IPS-15b (cell line): ENCODE measurements at regions not wholly inside any gene's neighbourhood (a gene's known extent, or its start where the extent isn't known, plus 50 kb on each side); places are given as distances from the start of the nearest gene placed in this dataset.

ENCODE experiments used
- H3K27me3 ChIP-seq: one replicate; pipeline ENCODE4 v1.6.1; 2013; ENCODE audit warnings: low read length; ENCODE audit not compliant: control insufficient read depth, insufficient read depth
- H3K36me3 ChIP-seq: one replicate; pipeline ENCODE4 v1.6.1; 2013; ENCODE audit warnings: low read length; ENCODE audit not compliant: control insufficient read depth, insufficient read depth
- H3K4me1 ChIP-seq: one replicate; pipeline ENCODE4 v1.6.1; 2013; ENCODE audit warnings: mild to moderate bottlenecking, low read length; ENCODE audit not compliant: control insufficient read depth, insufficient read depth
- H3K4me3 ChIP-seq: one replicate; pipeline ENCODE4 v1.5.1; 2013; ENCODE audit warnings: low read depth, low read length
- H3K9ac ChIP-seq: one replicate; pipeline ENCODE4 v1.6.1; 2013; ENCODE audit warnings: low read depth, mild to moderate bottlenecking, low read length
- H3K9me3 ChIP-seq: one replicate; pipeline ENCODE4 v1.6.1; 2013; ENCODE audit warnings: mild to moderate bottlenecking, low read length; ENCODE audit not compliant: control insufficient read depth, insufficient read depth

DNA sequence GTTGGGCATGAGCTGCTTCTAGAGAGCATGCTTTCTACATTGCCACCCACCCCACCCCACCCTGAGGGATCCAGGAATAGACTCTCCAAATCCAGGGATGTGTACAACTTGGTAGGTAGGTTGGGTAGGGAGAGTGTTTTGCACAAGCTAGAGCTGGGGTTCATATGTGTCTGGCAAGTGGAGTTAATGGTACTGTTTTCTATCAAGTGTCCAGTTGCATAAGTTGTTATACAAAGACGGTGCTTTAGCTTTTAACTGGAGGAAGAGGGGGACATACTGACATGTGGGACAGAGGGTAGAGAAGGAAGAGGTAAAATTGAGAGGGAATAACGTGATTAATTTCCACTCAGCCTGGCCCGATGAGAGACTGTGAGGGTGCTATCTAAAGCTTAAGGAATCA is 51.0 kb upstream of the TNC start:
- Histone ChIP-seq H3K27me3 (no peaks in the 10 kb centered on the region), H3K4me1 (peaks cover 13% of the 10 kb centered on the region), H3K36me3 (no peaks in the 10 kb centered on the region)

DNA sequence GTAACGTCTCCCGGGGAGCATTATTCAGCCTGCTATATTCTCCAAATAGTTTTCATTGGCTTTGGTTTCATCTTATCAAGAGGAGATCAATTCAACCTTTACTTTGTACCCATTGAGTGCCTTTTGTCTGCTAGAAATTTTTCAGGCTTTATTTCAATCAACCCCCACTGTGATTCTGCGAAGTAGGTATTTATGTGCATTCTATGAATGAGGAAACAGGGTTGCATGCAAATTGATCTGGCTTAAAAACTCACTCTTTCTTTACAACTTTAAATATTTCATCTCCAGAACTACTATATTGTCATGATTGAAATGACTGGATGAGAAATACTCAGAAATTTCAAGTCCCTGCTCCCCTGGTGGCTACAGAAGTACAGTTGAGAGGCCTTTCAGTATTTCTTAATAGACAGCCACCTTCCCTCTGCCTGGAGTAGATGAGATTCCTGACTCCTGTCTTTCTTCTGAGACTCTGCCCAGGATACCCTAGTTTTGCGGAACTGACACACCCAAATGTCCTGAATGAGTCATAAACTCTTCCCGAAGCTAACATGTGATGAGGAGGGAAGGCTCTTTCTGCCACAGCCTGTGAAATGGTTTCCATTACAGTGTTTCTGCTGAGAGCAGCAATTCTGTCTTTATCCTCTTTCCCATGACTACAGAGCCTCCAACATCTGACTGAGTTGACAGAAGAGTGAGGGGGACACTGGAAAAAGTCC is 52.6 kb upstream of the TNC start:
- Histone ChIP-seq H3K27me3 (no peaks in the 10 kb centered on the region), H3K4me1 (peaks cover 9% of the 10 kb centered on the region), H3K36me3 (no peaks in the 10 kb centered on the region), H3K4me3 (no peak overlapping the region), H3K9ac (no peak overlapping the region), H3K9me3 (no peaks in the 10 kb centered on the region)

More for the DNA sequence above, 51.0 kb upstream of the TNC start:
- no peaks in the 10 kb centered on the region for H3K9me3 ChIP-seq
- no peak overlapping the region for H3K4me3 ChIP-seq
- no peak overlapping the region for H3K9ac ChIP-seq

DNA sequence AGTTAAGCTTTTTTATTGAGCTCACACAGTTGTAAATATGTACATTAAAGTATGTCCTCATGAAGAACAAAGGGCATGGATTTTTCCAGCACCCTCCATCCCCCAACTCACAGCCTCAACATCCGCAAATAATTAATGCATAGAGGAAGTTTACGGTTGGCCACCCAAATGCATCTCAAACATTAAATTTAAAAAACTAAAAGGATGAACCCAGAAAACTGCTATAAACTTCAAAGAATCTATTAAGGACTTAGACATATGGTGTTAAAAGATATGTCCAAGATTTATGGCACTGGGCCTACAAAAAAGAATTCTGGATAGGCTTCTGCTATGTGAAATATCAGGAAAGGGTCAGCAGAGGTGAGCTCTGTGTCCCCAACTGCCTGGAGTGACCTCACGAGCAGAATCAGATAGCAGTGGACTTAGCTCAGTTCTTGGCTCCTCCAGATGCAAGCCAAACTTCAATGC is 54.0 kb upstream of the TNC start:
- Histone ChIP-seq H3K9me3 (no peaks in the 10 kb centered on the region), H3K4me3 (no peak overlapping the region), H3K4me1 (peaks cover 9% of the 10 kb centered on the region), H3K27me3 (no peaks in the 10 kb centered on the region), H3K9ac (no peak overlapping the region), H3K36me3 (no peaks in the 10 kb centered on the region)

DNA sequence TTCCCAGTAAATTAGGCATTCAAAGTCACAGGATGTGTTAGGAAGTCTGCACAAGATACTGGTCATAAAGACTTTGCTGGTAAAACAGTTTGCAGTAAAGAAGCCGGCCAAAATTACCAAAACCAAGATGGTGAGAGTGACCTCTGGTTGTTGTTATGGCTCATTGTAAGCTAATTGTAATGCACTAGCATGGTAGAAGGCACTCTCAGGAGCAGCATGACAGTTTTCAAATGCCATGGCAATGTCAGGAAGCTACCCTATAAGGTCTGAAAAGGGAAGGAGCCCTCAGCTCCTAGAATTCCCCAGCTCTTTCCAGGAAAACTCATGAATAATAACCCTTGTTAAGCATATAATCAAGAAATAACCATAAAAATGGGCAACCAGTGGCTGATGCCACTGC is 64.3 kb upstream of the TNC start:
- no peak overlapping the region for H3K9ac ChIP-seq
- no peak overlapping the region for H3K4me3 ChIP-seq
- H3K4me1 ChIP-seq = peaks cover 11% of the 10 kb centered on the region
- no peaks in the 10 kb centered on the region for H3K36me3 ChIP-seq
- no peaks in the 10 kb centered on the region for H3K9me3 ChIP-seq
- H3K27me3 ChIP-seq = no peaks in the 10 kb centered on the region

DNA sequence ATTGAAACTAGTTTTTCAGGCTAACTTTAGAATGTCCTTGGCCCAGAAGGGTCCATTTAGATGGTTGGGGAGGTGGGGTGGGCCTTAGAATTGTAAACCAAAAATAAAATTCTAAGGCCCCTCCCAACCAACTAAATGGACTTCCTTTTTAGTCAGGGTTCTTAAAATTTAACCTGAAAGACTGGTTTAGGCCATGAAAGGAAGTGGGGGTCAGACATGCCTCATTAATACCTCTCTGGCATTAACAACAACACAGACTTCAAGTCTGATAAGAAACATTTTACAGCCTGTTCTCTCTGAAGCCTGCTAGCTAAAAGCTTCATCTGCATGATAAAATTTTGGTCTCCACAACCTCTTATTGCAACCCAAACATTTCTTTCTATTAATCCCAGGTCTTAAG is 65.5 kb upstream of the TNC start:
- H3K36me3 ChIP-seq = no peaks in the 10 kb centered on the region
- H3K4me3 ChIP-seq = no peak overlapping the region
- no peaks in the 10 kb centered on the region for H3K27me3 ChIP-seq
- H3K4me1 ChIP-seq = peaks cover 11% of the 10 kb centered on the region
- no peak overlapping the region for H3K9ac ChIP-seq
- no peaks in the 10 kb centered on the region for H3K9me3 ChIP-seq

DNA sequence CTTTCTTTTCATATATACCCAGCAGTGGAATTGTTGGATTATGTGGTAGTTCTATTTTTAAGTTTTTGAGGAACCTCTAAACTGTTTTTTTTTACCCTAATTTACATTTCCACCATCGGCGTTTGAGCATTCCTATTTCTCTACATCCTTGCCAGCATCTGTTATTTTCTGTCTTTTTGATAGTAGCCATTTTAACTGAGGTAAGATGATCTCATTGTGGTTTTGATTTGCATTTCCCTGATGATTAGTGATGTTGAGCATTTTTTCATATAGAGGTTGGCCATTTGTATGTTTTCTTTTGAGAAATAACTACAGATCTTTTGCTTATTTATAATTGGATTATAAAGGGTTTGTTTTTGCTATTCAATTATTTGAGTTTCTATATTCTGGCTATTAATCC is 71.7 kb upstream of the TNC start:
- Histone ChIP-seq H3K4me3 (no peak overlapping the region), H3K36me3 (no peaks in the 10 kb centered on the region), H3K9me3 (no peaks in the 10 kb centered on the region), H3K9ac (no peak overlapping the region), H3K27me3 (no peaks in the 10 kb centered on the region), H3K4me1 (peaks cover 10% of the 10 kb centered on the region)

DNA sequence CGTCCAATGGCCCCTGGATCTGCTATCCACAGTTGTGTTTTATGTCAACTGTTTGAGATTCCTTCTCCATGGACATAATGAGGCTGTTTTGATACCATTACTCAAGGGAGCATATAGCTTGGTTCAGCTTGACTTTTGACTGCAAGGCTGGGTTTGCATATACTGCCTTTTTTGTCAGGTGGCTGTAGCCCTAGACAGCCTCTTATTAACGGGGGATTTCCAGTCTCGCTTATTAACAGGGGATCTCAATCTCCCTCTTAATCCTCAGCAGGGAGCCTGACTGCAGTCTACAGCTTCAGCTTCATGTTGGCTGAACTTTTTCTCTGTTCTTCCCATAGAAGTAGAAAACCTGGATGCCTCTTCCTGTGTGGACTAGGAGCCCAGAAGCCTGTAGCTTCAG is 73.7 kb upstream of the TNC start:
- Histone ChIP-seq H3K4me3 (no peak overlapping the region), H3K9ac (no peak overlapping the region), H3K4me1 (peaks cover 10% of the 10 kb centered on the region), H3K36me3 (no peaks in the 10 kb centered on the region), H3K27me3 (no peaks in the 10 kb centered on the region), H3K9me3 (no peaks in the 10 kb centered on the region)

DNA sequence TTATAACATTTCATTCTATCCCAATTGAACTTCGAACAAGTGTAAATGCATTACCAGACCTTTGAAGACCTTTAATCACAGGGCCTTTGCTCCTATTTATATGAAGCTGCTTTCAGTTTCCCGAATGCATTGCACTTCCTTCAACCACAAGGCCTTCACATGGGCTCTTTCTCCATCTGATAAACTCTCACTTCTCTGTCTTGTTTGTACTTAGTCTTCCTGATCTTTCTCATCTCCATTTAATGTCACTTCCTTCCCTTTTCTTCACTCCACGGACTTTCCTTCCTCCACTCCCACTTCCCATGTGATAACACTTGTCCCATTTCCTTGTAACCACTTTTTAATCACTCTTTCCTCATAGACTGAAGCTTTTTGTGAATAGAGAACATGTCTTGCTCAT is 74.3 kb upstream of the TNC start:
- H3K4me3 ChIP-seq = no peak overlapping the region
- peaks cover 10% of the 10 kb centered on the region for H3K4me1 ChIP-seq
- no peak overlapping the region for H3K9ac ChIP-seq
- H3K36me3 ChIP-seq = no peaks in the 10 kb centered on the region
- no peaks in the 10 kb centered on the region for H3K9me3 ChIP-seq
- no peaks in the 10 kb centered on the region for H3K27me3 ChIP-seq

DNA sequence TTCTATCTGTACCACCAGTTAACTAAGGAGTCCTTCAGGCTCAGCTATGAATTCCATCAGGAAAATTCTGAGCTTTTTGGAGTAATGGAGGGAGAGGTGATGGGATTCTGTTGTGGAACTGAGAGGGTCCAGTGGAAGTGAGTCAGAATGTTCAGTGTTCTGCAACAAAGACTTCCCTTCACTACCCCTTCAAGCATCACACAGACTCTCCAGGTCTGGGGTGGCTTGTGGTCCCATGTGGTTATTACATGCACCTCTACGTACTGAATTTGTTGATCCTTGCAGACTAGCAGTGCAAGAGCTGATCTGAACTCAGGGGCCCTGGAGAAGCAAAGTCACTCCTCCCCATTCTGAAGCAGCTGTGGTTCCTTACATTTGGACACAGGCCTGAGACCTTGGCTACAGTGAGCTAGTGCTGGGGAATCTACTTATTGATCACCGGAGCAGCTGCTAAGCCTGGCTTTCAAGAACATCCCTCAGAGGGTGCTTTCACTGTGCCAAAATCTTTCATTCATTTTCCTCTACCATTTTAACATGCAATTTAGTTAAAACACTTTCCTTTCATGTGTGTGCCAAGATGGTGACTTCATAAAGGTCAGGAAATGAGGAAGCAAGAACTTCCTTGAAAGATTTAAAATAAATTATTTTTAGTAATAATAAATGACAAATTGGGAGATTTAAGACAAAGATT is 75.0 kb upstream of the TNC start:
- no peaks in the 10 kb centered on the region for H3K36me3 ChIP-seq
- H3K9me3 ChIP-seq = no peaks in the 10 kb centered on the region
- no peak overlapping the region for H3K9ac ChIP-seq
- H3K4me1 ChIP-seq = peaks cover 10% of the 10 kb centered on the region
- no peaks in the 10 kb centered on the region for H3K27me3 ChIP-seq
- H3K4me3 ChIP-seq = no peak overlapping the region

DNA sequence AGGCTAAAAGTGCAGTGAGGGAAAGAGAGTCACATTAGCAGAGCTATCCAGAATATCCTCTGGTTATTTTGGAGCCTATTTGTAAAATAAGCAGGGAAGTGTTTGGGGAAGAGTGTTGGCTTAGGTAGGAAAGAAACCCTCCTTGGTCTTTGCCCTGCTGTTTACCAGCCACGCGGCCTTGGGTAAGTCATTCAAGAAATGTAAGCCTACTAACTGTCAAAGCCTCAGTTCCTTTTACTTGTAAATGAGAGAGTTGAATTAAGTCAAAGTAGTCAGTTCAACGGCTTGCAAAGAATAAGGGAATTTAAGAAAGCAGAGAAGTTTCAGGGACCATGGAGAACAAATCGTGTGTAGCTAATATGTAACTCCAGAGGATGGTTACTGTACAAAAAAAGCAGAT is 75.8 kb upstream of the TNC start:
- H3K27me3 ChIP-seq = no peaks in the 10 kb centered on the region
- no peak overlapping the region for H3K4me3 ChIP-seq
- H3K9me3 ChIP-seq = no peaks in the 10 kb centered on the region
- H3K9ac ChIP-seq = no peak overlapping the region
- peaks cover 10% of the 10 kb centered on the region for H3K4me1 ChIP-seq
- no peaks in the 10 kb centered on the region for H3K36me3 ChIP-seq

DNA sequence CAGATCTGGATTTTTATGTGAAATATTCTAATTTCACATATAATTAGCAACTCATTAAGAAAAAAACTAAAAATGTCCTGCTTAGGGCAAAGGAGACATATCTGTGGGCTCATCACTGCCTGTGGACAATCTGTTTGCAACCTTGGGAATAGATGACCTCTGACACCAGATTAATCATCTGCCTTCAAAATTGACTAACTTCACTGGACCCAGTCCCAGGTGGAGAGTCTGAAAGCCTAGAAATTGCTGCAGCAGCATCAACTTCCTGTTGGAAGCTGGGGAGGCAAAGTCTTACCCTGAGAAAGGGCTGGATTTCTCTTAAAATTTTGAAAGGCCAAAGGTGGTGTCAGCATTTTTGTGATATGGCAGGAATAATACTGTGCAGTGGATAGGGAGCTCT is 76.3 kb upstream of the TNC start:
- no peaks in the 10 kb centered on the region for H3K27me3 ChIP-seq
- no peaks in the 10 kb centered on the region for H3K9me3 ChIP-seq
- no peak overlapping the region for H3K4me3 ChIP-seq
- H3K9ac ChIP-seq = no peak overlapping the region
- H3K36me3 ChIP-seq = no peaks in the 10 kb centered on the region
- peaks cover 10% of the 10 kb centered on the region for H3K4me1 ChIP-seq

DNA sequence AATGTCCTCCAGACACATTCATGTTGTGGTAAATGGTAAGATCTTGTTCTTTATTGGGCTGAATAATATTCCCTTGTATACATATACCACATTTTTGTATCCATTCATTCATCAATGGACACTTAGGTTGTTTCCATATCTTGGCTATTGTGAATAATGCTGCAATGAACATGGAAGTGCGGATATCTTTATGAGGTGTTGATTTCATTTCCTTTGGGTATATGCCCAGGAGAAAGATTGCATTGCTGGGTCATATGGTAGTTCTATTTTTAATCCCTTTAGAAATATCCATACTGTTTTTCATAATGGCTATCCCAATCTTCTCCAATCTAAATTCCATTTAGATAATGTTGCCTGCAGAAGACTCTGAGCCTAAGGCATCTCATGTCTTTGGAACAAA is 78.0 kb upstream of the TNC start:
- H3K4me1 ChIP-seq = peaks cover 10% of the 10 kb centered on the region
- no peaks in the 10 kb centered on the region for H3K27me3 ChIP-seq
- H3K36me3 ChIP-seq = no peaks in the 10 kb centered on the region
- H3K9me3 ChIP-seq = no peaks in the 10 kb centered on the region
- no peak overlapping the region for H3K4me3 ChIP-seq
- no peak overlapping the region for H3K9ac ChIP-seq
